OCI-LY1 (cell line): ENCODE measurements at regions not wholly inside any gene's neighbourhood (a gene's known extent, or its start where the extent isn't known, plus 50 kb on each side); places are given as distances from the start of the nearest gene placed in this dataset.

Experiments used
- CTCF ChIP-seq: fragments of 200-600 bp; sonication (generic), shearing (Covaris generic); IDR thresholded peaks from 2 replicates; pipeline ENCODE4 v1.5.1; 2017; ENCODE audit warnings: mild to moderate bottlenecking, antibody characterized with exemption, low read length, moderate library complexity, mixed read lengths
- EZH2 ChIP-seq: fragments of 200-600 bp; sonication (generic), shearing (Covaris generic); IDR thresholded peaks from 2 replicates; pipeline ENCODE4 v1.8.0; 2017; ENCODE audit warnings: borderline replicate concordance, mixed run types, mild to moderate bottlenecking, antibody characterized with exemption, low read length, moderate library complexity, mixed read lengths

- TF ChIP-seq CTCF (no peak), EZH2 (no peak)
Observed at GRCh38 chr1:5713101-5714010, 278.9 kb downstream of the NPHP4 start.
